SH-SY5Y (cell line): ENCODE measurements at regions not wholly inside any gene's neighbourhood (a gene's known extent, or its start where the extent isn't known, plus 50 kb on each side); places are given as distances from the start of the nearest gene placed in this dataset.

Experiments used
- GATA2 ChIP-seq: IDR thresholded peaks from 2 replicates; pipeline ENCODE4 v1.6.1; 2011; ENCODE audit warnings: mild to moderate bottlenecking, low read depth, low read length
- GATA3 ChIP-seq: IDR thresholded peaks from 2 replicates; pipeline ENCODE4 v1.6.1; 2011; ENCODE audit warnings: low read depth, mild to moderate bottlenecking, low read length, moderate library complexity

DNA sequence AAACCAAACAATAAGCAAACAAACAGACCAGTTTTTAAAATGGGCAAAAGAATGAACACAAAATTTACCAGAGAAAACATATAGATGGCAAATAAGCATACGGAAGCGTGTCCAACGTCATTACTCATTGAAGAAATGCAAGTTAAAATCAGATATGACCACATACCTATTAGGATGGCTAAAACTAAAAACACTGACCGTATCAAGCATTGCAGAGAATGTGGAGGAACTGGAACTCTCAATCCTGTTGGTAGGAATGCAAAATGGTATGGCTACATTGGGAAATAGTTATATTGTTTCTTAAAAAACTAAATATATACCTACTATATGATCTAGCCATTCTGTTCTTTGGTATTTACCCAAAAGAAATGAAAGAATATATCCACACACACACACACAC is 129.4 kb upstream of the ACO1 start:
- TF ChIP-seq GATA2 = no peak
- no peak for TF ChIP-seq GATA3
